ENCODE measurements at regions not wholly inside any gene's neighbourhood (a gene's known extent, or its start where the extent isn't known, plus 50 kb on each side); places are given as distances from the start of the nearest gene placed in this dataset.

- Histone ChIP-seq H3K27me3 (ENCODE audit: control insufficient read depth, insufficient read depth, low read length) (peaks cover 2% of the 10 kb centered on the region; the same call in 1 of the 2 replicates), H3K9ac (ENCODE audit: low read depth, low read length) (no peak overlapping the region), H3K9me3 (ENCODE audit: control insufficient read depth, insufficient read depth, low read length) (no peaks in the 10 kb centered on the region), H3K79me1 (ENCODE audit: low read depth in 1 of 2, low read length in 2 of 2) (no peaks in the 10 kb centered on the region), H2AFZ (replicated peaks; ENCODE audit: low read length, poor library complexity) (no peak overlapping the region), H3K36me3 (ENCODE audit: control insufficient read depth, insufficient read depth, low read length) (no peaks in the 10 kb centered on the region), H3K4me3 (ENCODE audit: insufficient read depth, low read depth, low read length) (no peak overlapping the region), H4K20me1 (ENCODE audit: insufficient read depth, low read length) (no peaks in the 10 kb centered on the region), H4K5ac (ENCODE audit: low read depth, low read length) (no peak overlapping the region), H2AK5ac (ENCODE audit: low read depth, low read length) (no peak overlapping the region), H2BK5ac (ENCODE audit: low read depth, low read length, poor library complexity, severe bottlenecking) (no peak overlapping the region), H3K4me2 (ENCODE audit: low read depth, low read length) (no peak overlapping the region), H3K9me1 (ENCODE audit: insufficient read depth, low read length) (no peaks in the 10 kb centered on the region), H3K56ac (ENCODE audit: extremely low read depth, insufficient read depth, low read length) (no peak overlapping the region), H2AK9ac (replicated peaks; ENCODE audit: low read depth, low read length, poor library complexity) (no peak overlapping the region), H4K8ac (ENCODE audit: low read depth in 2 of 2, low read length in 2 of 2) (no peak overlapping the region), H2BK20ac (ENCODE audit: low read depth, low read length) (no peak overlapping the region), H3K4ac (ENCODE audit: low read depth, low read length) (no peak overlapping the region), H3K14ac (replicated peaks; ENCODE audit: low read depth, low read length) (no peak overlapping the region), H3K4me1 (ENCODE audit: control insufficient read depth, insufficient read depth, low read length) (no peaks in the 10 kb centered on the region), H4K91ac (ENCODE audit: insufficient read depth, low read depth, low read length) (no peak overlapping the region), H3K23ac (ENCODE audit: low read depth, low read length) (no peak overlapping the region), H2BK120ac (ENCODE audit: low read depth, low read length) (no peak overlapping the region), H3K18ac (ENCODE audit: low read depth, low read length) (no peak overlapping the region), H3K27ac (ENCODE audit: insufficient read depth, low read length) (no peak overlapping the region), H2BK15ac (ENCODE audit: low read depth, low read length) (no peak overlapping the region)
- CTCF ChIA-PET = no interaction called here
- TF ChIP-seq MXI1 (IDR thresholded peaks at IDR 0.05; ENCODE audit: borderline replicate concordance, low read depth, low read length) = no peak
- TF ChIP-seq BHLHE40 (IDR thresholded peaks at IDR 0.05; ENCODE audit: low read depth, low read length) = no peak
- TF ChIP-seq RFX5 (IDR thresholded peaks at IDR 0.05; ENCODE audit: low read depth, low read length) = no peak
- TF ChIP-seq CEBPB (IDR thresholded peaks at IDR 0.05; ENCODE audit: low read depth, low read length) = no peak
- TF ChIP-seq CTCF (conservative IDR thresholded peaks at IDR 0.05; ENCODE audit: low read depth, low read length) = no peak
- TF ChIP-seq POLR2A (IDR thresholded peaks at IDR 0.05; ENCODE audit: low read depth, low read length) = no peak
- TF ChIP-seq ELK1 (IDR thresholded peaks at IDR 0.05; ENCODE audit: borderline replicate concordance, low read depth, low read length) = no peak
- no peak for TF ChIP-seq RAD21 (IDR thresholded peaks at IDR 0.05; ENCODE audit: low read length)
- TF ChIP-seq SMC3 (IDR thresholded peaks at IDR 0.05; ENCODE audit: low read depth, low read length) = no peak
- TF ChIP-seq FOS (IDR thresholded peaks at IDR 0.05; ENCODE audit: low read depth, low read length) = no peak
- TF ChIP-seq CHD1 (IDR thresholded peaks at IDR 0.05; ENCODE audit: low read depth, low read length) = no peak
- TF ChIP-seq NFE2L2 (IDR thresholded peaks at IDR 0.05; ENCODE audit: low read depth, low read length) = no peak
- intact Hi-C loops (cut with micrococcal nuclease) (no loop called here), dilution Hi-C loops (cut with HindIII; ENCODE audit: low sequenced_read_pairs, unreplicated experiment) (no loop called here), in situ Hi-C loops (cut with MboI; ENCODE audit: low sequenced_read_pairs) (no loop called here)
- BruUV-seq (replicated peaks) = no TSS peak
- DNase-seq = no peak
- no peak for ATAC-seq (ENCODE audit: low read depth)
- POLR2A ChIA-PET (ENCODE audit: unreplicated experiment) = no interaction called here
- WGBS, 2 experiments (ENCODE audit: extremely low coverage in 2 of 2, insufficient read length in 1 of 2) = no CpG with 5 or more reads among the region's 5 CpGs
Observed at GRCh38 chr3:5036858-5037257, 57.6 kb downstream of the BHLHE40 start.
